Iris pigment epithelial cell (primary cell): ENCODE measurements at regions not wholly inside any gene's neighbourhood (a gene's known extent, or its start where the extent isn't known, plus 50 kb on each side); places are given as distances from the start of the nearest gene placed in this dataset.
"Not testable (repeated sequence)": the region's sequence is repeated elsewhere in the genome, so short reads cannot be mapped to it uniquely, and the experiment has no call there.

Experiments used
- DNase-seq: peaks from one replicate; pipeline ENCODE4 v3.0.0-alpha.2; 2011; ENCODE audit warnings: low read depth

DNA sequence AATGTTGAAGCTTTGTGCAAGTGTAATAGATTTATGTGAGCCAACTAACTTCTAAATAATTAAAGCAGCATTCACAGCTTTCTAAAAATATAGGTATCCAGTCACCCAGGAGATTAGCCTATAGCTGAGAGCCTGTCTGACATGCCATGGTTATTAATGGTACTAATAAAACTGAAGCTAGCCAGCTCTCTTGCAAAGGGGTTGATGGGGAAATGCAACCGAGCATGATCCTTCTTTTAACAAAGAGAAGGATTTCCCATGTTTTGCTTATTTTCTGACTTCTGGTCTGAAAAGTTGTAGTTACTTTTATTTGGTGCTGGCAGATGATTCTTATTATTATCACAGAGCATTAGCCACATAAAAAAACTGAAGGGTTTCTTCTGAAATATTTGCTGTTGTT, 488.7 kb upstream of the CYLC2 start:
- no peak for DNase-seq

DNA sequence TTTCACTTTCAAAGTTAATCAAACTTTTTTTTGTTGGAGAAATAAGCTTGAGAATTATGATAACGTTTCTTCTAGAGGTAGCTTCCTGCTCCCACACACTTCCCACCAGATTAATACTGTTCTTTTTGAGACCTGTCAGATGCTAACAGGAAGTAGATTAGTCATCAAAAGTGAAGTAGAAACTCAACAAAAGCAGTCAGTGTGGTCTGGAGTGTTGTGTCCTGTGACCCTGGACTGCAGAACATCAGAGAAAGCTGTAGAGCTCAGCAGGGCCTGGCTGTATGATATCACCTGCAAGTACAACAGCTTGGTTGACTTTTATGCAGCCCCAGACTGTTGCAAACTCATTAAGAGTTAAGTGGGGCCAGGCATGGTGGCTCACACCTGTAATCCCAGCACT, 495.7 kb upstream of the CYLC2 start:
- peak; percentile 75 for DNase-seq

DNA sequence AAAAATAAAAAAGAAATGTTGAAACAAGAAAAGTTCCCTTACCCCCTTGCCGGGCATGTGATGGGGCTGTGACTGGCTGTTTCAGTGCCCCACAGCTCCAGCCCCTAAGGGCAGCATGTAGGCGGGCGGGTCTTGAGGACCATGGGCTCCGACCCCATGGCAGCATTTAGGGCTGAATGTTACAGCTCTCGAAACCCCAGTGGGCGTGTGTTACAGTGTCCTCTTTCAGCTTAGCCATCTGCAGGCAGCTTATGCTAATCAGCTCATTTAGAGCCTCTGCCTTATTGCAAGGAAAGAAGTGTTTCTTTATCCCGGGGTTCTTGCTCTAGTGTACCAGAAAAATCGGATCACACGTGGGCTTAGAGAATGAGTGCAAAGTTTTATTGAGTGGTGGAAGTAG, 497.4 kb upstream of the CYLC2 start:
- DNase-seq = no peak

DNA sequence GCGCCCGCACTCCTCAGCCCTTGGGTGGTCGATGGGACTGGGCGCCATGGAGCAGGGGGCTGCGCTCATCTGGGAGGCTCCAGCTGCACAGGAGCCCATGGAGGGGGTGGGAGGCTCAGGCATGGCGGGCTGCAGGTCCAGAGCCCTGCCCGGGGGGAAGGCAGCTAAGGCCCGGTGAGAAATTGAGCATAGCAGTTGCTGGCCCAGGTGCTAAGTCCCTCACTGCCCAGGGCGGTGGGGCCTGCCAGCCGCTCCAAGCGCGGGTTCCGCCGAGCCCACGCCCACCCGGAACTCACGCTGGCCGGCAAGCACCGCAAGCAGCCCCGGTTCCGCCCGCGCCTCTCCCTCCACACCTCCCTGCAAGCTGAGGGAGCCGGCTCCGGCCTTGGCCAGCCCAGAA, 508.2 kb upstream of the CYLC2 start:
- not testable (repeated sequence) for DNase-seq

DNA sequence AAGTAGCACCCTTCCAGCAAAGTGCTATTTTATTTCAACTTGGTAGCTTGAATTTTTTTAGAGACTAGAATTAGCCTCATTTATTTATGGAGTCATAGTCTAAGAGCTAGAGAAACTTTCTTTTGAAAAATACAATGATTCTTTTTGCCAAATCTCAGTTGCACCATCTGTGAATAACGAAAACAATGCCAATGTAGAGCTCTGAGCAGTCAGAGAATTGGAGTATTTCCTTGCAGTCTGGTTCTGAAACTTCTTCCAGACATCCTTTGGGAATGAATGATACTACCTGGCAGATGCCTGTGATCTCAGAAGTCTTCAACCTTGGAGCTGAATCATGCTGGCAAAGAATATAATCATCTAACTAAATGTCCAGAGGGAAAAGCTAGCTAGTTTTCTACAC, 511.5 kb upstream of the CYLC2 start:
- DNase-seq = no peak

DNA sequence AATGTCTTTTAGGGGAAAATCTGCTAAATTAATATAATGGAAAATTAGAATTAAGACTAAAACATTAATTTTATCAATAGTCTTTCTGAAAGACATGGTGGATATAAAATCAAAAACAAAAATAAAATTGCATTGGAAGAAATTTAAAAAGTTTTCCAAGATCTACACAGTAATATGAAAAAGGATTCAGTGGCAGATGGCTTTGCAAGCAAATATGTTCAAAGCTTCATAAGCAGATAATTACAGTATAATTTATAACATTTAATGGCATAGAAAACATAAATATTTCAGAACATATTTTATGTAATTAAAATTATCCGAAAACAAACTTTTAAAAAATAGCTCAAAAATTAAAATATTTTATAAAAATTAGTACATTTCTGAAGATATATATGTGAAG, 512.4 kb upstream of the CYLC2 start:
- no peak for DNase-seq

DNA sequence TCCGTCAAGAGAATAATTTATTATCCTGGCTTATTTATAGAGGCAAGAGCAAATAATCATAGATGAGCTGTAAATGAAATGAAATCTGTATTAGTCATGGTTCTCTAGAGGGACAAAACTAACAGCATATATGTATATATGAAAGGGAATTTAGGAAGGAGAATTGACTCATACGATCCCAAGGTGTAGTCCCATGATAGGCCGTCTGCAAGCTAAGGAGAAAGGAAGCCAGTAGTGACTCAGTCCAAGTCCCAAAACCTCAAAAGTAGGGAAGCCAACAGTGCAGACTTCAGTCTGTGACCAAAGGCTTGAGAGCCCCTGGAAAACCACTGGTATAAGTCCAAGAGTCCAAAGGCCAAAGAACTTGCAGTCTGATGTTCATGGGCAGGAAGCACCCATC, 515.9 kb upstream of the CYLC2 start:
- peak; percentile 22 for DNase-seq

DNA sequence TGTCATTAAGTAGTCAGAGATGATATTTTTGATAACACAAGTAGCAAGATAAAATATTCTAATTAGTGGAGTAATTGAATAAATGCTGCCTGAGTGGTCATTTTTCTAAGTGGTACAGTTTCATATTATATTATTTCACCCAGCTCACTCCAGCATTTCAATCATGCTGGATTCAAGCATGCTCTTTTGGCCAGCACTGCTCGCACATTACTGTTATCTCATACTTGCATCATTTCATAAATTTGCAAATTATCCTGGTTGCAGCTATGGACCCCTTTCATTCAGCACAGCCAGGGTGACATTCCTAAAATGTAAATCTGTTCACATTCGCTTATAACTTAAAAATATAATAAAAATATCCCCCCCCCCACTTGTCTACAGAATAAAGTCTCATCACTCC, 520.8 kb upstream of the CYLC2 start:
- DNase-seq = no peak

DNA sequence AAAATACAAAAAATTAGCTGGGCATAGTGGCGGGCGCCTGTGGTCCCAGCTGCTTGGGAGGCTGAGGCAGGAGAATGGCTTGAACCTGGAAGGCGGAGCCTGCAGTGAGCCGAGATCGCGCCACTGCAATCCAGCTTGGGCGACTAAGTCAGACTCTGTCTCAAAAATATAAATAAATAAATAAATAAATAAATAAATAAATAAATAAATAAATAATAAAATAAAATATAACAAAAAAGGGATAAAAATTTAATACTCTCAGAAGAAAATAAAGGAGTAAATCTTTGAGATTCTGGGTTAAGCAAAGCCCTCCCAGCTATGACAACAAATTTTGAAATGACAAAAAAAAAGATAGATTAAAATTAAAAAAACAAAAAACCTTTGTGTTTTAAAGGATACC, 525.7 kb upstream of the CYLC2 start:
- not testable (repeated sequence) for DNase-seq

DNA sequence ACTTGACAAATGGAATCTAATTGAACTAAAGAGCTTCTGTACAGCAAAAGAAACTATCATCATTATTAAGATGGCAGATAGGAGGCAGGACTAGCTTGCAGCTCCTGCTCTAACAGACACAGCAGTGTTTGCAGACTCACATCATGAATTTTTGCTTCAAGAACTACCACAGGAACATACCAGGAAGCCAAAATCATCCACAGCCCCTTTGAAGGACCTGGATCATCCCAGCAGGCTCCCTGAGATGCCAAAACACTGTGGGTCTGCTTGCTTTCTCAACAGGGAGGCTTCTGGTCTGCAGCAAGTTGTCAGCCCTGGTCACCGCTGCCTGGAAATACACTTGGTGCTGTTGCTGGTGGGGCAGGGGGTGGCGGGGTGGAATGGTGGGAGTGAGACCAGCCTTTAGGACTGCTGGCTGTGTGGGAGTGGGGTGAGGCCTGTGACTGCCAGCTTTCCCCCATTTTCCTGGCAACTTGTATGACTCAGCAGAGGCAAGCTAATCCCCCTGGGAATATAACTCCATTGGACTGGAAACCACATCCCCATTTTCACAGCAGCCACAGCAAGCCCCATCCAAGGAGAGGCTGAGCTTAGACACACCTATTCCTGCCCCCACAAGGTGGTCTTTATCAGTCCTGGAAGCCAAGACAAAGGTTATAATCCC, 533.8 kb upstream of the CYLC2 start:
- peak; percentile 11 for DNase-seq

DNA sequence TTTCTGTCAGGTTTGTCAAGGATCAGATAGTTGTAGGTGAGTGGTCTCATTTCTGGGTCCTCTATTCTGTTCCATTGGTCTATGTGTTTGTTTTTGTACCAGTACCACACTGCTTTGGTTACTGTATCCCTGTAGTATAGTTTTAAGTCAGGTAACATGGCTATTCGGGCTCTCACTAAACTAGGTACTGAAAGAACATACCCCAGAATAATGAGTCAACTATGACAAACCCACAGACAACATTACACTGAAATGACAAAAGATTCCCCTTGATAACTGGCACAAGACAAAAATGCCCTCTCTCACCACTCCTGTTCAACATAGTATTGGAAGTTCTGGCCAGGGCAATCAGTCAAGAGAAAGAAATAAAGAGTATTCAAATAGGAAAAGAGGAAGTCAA, 535.3 kb upstream of the CYLC2 start:
- DNase-seq = no peak

DNA sequence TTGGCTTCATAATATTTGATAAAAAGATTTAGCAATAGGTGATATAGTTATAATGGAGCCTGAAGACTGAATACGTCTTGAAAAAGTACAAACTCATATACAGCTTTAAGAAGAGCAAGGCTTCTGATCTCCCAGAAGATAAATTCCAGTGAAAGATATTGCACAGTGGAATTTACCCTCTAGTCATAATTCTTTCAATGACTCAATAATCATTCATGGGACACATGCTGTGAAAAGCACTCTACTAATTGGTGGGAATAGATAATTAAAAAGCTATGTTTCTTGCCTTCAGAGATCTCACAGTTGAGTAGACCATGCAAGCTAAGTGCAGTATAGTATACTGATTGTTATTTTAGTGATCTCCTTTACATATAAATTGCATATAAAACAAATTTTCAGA, 538.6 kb upstream of the CYLC2 start:
- no peak for DNase-seq

DNA sequence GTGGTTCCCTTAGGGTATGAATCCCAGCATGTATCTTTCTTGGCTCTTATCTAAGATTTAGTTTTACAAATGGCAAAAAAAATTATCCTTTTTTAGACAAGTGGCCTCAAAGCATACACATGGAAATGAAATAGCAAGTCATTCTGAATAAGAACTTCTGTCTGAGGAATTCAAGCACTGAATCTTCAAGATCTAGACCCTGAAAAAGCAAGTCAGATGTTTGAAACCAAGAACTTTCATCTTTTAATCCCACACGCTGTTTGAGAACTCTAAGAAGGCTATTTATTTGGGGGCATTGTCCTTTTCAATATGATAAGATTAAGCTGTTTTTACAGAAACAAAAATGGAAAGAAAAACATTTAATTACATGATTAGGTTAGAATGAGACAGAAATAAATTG, 549.2 kb upstream of the CYLC2 start:
- no peak for DNase-seq

DNA sequence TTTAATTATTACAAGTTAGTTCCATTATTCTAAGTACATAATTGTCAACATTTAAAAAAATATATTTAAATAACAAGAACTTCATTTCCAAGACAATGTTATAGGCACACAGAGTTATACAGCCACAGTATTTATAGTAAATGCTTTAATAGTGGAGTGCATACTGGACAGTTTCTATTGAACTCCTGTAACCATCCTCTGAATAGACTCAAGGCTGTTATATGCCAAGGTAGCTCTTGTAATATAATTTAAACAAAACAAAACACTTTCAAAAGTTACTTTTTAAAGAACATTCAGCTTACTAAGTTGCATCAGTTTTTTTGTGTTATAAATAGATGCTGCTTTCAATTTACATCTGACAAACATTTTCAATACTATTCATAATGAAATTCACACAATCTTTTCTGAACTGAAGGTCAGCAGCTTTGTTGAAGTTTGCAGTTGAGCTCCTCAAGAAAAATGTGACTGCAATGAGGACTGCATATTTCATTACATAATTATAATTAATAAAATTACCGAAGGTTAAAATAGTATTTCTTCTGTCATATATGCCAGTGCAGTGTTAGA, 549.9 kb upstream of the CYLC2 start:
- DNase-seq = no peak

DNA sequence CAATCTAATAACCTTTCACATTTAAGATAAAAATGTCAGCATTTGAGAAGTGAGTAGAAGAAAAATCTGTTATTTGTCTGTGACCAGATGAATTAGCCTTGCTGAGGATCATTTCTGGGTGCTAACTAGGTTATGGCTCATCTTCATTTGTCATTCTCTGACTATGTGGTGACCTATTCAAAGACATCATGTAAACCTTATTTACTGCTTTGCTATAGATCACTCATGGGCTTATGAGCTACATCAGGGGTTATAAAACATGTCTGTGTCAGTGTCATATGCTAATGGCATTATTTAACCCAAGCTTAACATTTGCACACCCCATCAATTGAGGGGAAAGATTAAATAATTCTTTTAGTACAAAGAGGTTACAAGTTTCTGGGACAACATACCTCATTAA, 555.5 kb upstream of the CYLC2 start:
- DNase-seq = no peak

DNA sequence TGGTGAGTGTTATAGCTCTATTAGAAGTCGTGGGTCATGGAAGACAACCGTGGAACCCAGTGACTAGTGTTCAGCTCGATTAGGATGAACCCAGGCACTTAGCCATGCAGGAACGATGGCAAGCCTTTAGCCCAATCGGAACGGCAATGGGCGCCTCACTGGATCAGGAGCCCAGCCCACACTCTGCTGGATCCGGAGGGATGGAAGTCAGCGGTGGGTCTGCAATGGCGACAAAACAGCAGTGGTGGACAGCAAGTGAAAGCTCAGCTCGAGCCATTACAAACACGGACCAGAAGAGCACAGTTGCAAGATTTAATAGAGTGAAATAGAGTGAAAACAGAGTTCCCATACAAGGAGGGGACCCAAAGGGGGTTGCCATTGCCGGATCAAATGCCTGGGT, 558.5 kb upstream of the CYLC2 start:
- not testable (repeated sequence) for DNase-seq

DNA sequence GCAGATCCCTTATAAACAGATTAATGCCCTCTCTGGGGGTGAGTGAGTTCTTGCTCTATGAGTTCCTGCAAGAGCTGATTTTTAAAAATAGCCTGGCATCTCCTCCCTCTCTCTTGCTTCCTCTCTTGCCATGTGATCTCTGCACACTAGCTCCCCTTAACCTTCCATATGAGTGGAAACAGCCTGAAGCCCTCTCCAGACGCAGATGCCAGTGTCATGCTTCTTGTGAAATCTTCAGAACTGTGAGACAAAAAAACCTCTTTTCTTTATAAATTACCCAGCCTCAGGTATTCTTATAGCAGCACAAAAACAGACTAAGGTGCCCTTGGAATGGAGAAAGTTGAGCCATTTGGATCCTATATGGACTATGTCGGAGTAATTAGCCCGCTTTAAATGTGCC, 559.7 kb upstream of the CYLC2 start:
- no peak for DNase-seq

DNA sequence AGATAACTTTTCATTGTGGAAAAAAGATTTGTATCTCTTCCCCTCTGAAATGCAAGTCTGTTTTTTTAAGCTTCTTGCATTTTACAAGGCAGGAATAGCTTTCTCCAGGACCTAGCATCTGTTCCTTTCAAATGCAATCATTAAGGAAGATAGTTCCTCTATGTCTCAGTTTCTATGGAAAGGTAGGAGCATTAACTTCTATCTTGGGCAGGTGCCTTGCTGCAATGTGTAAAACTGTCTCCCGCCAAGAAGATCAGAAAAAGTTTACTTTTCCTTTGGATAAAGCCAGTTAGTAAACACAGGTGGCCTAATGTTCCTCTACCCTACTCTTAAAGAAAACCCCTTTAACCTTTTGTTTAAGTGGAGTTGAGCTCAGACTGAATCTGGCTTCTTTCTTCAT, 560.6 kb upstream of the CYLC2 start:
- no peak for DNase-seq

DNA sequence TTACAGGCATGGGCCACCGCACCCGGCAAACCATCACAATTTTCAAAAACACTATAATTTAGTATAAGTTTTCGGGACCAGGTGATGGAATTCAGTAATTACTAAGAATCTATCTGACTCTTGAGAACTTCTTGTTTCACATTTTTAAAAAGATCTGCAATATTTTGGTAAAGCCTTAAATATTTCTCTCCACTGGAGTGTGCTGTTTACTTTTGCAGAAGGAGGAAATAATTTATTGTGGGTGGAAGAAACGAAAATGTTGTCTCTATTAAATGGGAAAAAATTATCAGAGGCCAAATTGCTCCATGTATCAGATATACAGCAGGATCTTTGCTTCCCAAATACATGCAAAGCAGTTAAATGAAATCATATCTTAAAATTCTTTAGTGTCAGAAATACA, 566.8 kb upstream of the CYLC2 start:
- DNase-seq = no peak

DNA sequence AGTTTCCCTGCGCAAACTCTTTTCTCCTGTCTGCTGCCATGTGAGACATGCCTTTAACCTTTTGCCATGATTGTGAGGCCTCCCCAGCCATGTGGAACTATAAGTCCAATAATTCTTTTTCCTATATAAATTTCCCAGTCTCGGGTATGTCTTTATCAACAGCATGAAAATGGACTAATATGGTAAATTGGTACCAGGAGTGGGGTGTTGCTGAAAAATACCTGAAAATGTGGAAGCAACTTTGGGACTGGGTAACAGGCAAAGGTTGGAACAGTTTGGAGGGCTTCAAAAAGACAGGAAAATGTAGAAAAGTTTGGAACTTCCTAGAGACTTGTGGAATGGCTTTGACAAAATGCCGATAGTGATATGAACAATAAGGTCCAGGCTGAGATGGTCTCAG, 578.9 kb upstream of the CYLC2 start:
- DNase-seq = not testable (repeated sequence)

DNA sequence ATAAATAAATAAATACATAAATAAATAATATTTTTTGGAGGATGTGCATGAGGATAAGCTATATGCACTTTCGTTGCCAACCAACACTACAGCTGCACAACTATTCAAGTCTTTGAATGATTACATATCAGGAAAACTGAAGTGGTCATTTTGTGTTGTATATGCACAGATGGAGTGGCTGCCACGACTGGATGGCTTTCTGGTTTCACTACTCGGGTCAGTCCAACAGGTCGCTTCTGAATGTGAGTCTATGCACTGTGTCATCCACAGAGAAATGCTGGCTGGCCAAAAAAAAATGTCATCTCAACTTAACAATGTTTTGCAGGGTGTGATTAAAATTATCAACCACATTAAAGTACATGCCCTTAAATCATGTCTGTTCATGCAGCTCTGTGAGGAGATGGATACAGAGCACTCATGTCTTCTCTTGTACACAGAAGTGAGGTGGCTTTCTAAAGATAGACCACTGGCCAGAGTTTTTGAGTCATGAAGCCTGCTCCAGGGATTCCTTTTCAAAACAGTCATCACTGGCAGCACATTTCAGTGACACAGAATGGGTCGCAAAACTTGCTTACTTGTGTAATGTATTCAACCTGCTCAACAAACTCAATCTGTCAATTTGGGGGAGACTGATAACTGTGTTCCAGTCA, 589.8 kb upstream of the CYLC2 start:
- no peak for DNase-seq

DNA sequence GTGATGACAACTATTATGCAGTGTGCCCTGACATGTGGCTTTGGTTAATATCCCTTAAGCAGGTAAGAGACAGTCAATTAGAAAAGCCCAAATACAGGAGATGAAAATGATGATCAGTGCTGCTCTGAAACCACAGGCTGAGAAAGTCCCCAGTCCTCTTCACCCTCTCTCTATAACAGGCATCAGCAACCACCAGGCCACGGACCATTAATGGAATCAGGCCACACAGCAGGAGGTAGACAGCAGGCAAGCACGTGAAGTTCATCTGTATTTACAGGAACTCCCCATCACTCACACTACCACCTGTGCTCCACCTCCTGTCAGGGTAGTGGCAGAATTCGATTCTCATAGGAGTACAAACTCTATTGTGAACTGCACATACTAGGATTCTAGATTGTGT, 591.6 kb upstream of the CYLC2 start:
- DNase-seq = no peak

DNA sequence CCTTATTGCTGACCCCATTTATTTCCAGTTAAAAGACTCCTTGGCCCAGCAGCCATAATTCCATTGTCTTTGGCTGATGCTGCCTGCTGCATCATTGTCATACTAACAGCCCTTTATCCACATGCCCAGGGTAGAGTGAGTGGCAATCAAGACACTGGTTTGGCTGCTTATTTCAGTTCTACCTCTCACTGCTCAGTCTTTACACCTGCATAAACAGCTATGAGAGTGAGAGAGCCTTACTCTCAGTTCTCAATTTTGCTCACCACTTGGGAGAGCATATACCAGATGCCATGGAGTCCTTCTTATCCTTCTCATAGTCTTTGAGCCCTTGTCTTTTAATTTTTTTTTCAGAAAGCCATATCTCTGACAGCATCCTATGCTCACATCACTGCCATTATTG, 596.9 kb upstream of the CYLC2 start:
- DNase-seq = no peak

DNA sequence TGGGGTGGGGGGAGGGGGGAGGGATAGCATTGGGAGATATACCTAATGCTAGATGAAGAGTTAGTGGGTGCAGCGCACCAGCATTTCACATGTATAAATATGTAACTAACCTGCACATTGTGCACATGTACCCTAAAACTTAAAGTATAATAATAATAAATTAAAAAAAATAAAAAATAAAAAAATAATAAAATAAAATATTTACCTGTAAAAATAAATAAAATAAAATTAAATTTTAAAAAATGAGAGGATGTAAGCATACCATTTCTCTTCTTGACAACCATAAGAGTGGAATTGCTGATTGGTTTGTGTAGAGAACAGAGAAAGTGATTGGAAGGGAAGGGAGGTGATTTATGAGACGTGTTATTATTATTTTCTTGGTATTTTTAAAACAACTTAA, 609.5 kb upstream of the CYLC2 start:
- DNase-seq = not testable (repeated sequence)
